Smooth muscle cell (in vitro differentiated cells): ENCODE measurements at regions not wholly inside any gene's neighbourhood (a gene's known extent, or its start where the extent isn't known, plus 50 kb on each side); places are given as distances from the start of the nearest gene placed in this dataset.

Experiments
- DNase-seq: peaks from one replicate; lab custom pipeline; 2025; ENCODE audit not compliant: unreplicated experiment; lab: John Stamatoyannopoulos, UW
- H2AFZ ChIP-seq: fragments of 200-600 bp; sonication (generic); 2 replicates; pipeline ENCODE4 v1.6.0; 2016; ENCODE audit warnings: antibody characterized with exemption, low read depth, mild to moderate bottlenecking
- H3F3A ChIP-seq: fragments of 200-600 bp; sonication (generic); 2 replicates; pipeline ENCODE4 v1.6.0; 2017; ENCODE audit warnings: antibody characterized with exemption, low read depth
- H3K27ac ChIP-seq: fragments of 200-600 bp; sonication (generic); 2 replicates; pipeline ENCODE4 v1.5.1; 2016; ENCODE audit warnings: low read depth, mild to moderate bottlenecking
- H3K27me3 ChIP-seq: fragments of 200-600 bp; sonication (generic); 2 replicates; pipeline ENCODE4 v1.6.1; 2016; ENCODE audit warnings: low read depth, mild to moderate bottlenecking
- H3K36me3 ChIP-seq: fragments of 200-600 bp; sonication (generic); 2 replicates; pipeline ENCODE4 v1.5.1; 2016; ENCODE audit warnings: low read depth
- H3K4me1 ChIP-seq: fragments of 200-600 bp; sonication (generic); 2 replicates; pipeline ENCODE4 v1.5.1; 2016; ENCODE audit warnings: low read depth
- H3K4me2 ChIP-seq: fragments of 200-600 bp; sonication (generic); 2 replicates; pipeline ENCODE4 v1.6.0; 2016; ENCODE audit warnings: mild to moderate bottlenecking
- H3K4me3 ChIP-seq: fragments of 200-600 bp; sonication (generic); 2 replicates; pipeline ENCODE4 v1.5.1; 2016; ENCODE audit warnings: mild to moderate bottlenecking
- H3K79me2 ChIP-seq: fragments of 200-600 bp; sonication (generic); 2 replicates; pipeline ENCODE4 v1.6.0; 2016; ENCODE audit warnings: low read depth, mild to moderate bottlenecking
- H3K9ac ChIP-seq: fragments of 200-600 bp; sonication (generic); 2 replicates; pipeline ENCODE4 v1.6.0; 2016; ENCODE audit warnings: low read depth
- H3K9me3 ChIP-seq: fragments of 200-600 bp; sonication (generic); replicated peaks from 2 replicates; pipeline ENCODE4 v1.5.1; 2016; ENCODE audit warnings: low read depth
- H4K20me1 ChIP-seq: fragments of 200-600 bp; sonication (generic); 2 replicates; pipeline ENCODE4 v1.6.0; 2016; ENCODE audit warnings: low read depth
- CTCF ChIP-seq: fragments of 200-600 bp; sonication (generic); IDR thresholded peaks from 2 replicates; pipeline ENCODE4 v1.5.1; 2017; ENCODE audit warnings: borderline replicate concordance, mild to moderate bottlenecking, antibody characterized with exemption; ENCODE audit not compliant: insufficient read depth, poor library complexity, severe bottlenecking
- WGBS: methylation state at CpG from one replicate; pipeline ENCODE4 v1.1.7; 2016; ENCODE audit warnings: low lambda C conversion rate; 5-methylcytosine and 5-hydroxymethylcytosine counted together

- H3K27ac ChIP-seq = no peak overlapping the region
- no peak overlapping the region for H2AFZ ChIP-seq
- WGBS = 58% methylated on average over 6 of the region's 6 CpGs
- no peaks in the 10 kb centered on the region for H4K20me1 ChIP-seq
- no peak overlapping the region for H3K4me3 ChIP-seq
- H3K36me3 ChIP-seq = no peaks in the 10 kb centered on the region
- H3K9me3 ChIP-seq = no peaks in the 10 kb centered on the region
- H3K4me2 ChIP-seq = no peak overlapping the region
- no peaks in the 10 kb centered on the region for H3F3A ChIP-seq
- no peak for TF ChIP-seq CTCF
- no peaks in the 10 kb centered on the region for H3K79me2 ChIP-seq
- no peak overlapping the region for H3K9ac ChIP-seq
- H3K4me1 ChIP-seq = no peaks in the 10 kb centered on the region
- peaks cover 7% of the 10 kb centered on the region for H3K27me3 ChIP-seq
- DNase-seq = no peak
Measured at GRCh38 chr6:156598855-156599180, 178.4 kb upstream of the ARID1B start.

GRCh38 chr6:156598071-156598854, 178.9 kb upstream of the ARID1B start:
- no peaks in the 10 kb centered on the region for H3F3A ChIP-seq
- no peak overlapping the region for H3K27ac ChIP-seq
- no peak overlapping the region for H3K4me2 ChIP-seq
- TF ChIP-seq CTCF = no peak
- no peaks in the 10 kb centered on the region for H3K36me3 ChIP-seq
- H2AFZ ChIP-seq = no peak overlapping the region
- H3K4me1 ChIP-seq = no peaks in the 10 kb centered on the region
- H3K9me3 ChIP-seq = no peaks in the 10 kb centered on the region
- 61% methylated on average over 22 of the region's 22 CpGs for WGBS
- H3K4me3 ChIP-seq = no peak overlapping the region
- no peak overlapping the region for H3K9ac ChIP-seq
- peaks cover 10% of the 10 kb centered on the region for H3K27me3 ChIP-seq
- no peaks in the 10 kb centered on the region for H3K79me2 ChIP-seq
- H4K20me1 ChIP-seq = no peaks in the 10 kb centered on the region
- DNase-seq = no peak

GRCh38 chr6:156597095-156597494, 180.1 kb upstream of the ARID1B start:
- Histone ChIP-seq H3K9ac (no peak overlapping the region), H3F3A (no peaks in the 10 kb centered on the region), H2AFZ (no peak overlapping the region), H3K36me3 (no peaks in the 10 kb centered on the region), H3K27ac (no peak overlapping the region), H4K20me1 (no peaks in the 10 kb centered on the region), H3K4me2 (no peak overlapping the region), H3K9me3 (no peaks in the 10 kb centered on the region), H3K27me3 (peaks cover 10% of the 10 kb centered on the region), H3K4me3 (no peak overlapping the region), H3K4me1 (no peaks in the 10 kb centered on the region), H3K79me2 (no peaks in the 10 kb centered on the region)
- TF ChIP-seq CTCF = no peak
- no peak for DNase-seq
- WGBS = 87% methylated on average over 4 of the region's 5 CpGs

- H3K79me2 ChIP-seq = no peaks in the 10 kb centered on the region
- H3K27ac ChIP-seq = no peak overlapping the region
- H3K36me3 ChIP-seq = no peaks in the 10 kb centered on the region
- no peak overlapping the region for H2AFZ ChIP-seq
- no peaks in the 10 kb centered on the region for H4K20me1 ChIP-seq
- TF ChIP-seq CTCF = no peak
- no peaks in the 10 kb centered on the region for H3K9me3 ChIP-seq
- 60% methylated on average over 3 of the region's 3 CpGs for WGBS
- no peaks in the 10 kb centered on the region for H3F3A ChIP-seq
- H3K9ac ChIP-seq = no peak overlapping the region
- no peak for DNase-seq
- no peak overlapping the region for H3K4me2 ChIP-seq
- no peaks in the 10 kb centered on the region for H3K4me1 ChIP-seq
- H3K4me3 ChIP-seq = no peak overlapping the region
- H3K27me3 ChIP-seq = peaks cover 6% of the 10 kb centered on the region
Measured at GRCh38 chr6:156595476-156595875, 181.7 kb upstream of the ARID1B start.
